Stimulated activated effector memory CD8-positive, alpha-beta T cell treated with anti-CD3 and anti-CD28 coated beads, Interleukin-12 subunit alpha, Interleukin-12 subunit beta, amount 100 ng/mL, for 72 hours (primary cell): ENCODE measurements at regions not wholly inside any gene's neighbourhood (a gene's known extent, or its start where the extent isn't known, plus 50 kb on each side); places are given as distances from the start of the nearest gene placed in this dataset.

ENCODE experiments used
- ATAC-seq: fragments of 150-1000 bp; cut with Tn5 transposase; 2 replicates; pipeline ENCODE4 v1.10.0; 2021
- DNase-seq, 2 donors: peaks; one replicate each; pipeline ENCODE4 v3.0.0; 2021 to 2022; ENCODE audit warnings: low spot score in 2 of 2
- H3K27ac Mint-ChIP-seq: one replicate; pipeline ENCODE4 v1.8.0; 2022; ENCODE audit warnings: mild to moderate bottlenecking, mixed read lengths
- H3K36me3 Mint-ChIP-seq: one replicate; pipeline ENCODE4 v1.8.0; 2022; ENCODE audit warnings: mild to moderate bottlenecking, mixed read lengths
- H3K4me1 Mint-ChIP-seq: one replicate; pipeline ENCODE4 v1.8.0; 2022; ENCODE audit warnings: mixed read lengths
- H3K4me3 Mint-ChIP-seq: one replicate; pipeline ENCODE4 v1.8.0; 2022; ENCODE audit warnings: mild to moderate bottlenecking, mixed read lengths
- H3K9me3 Mint-ChIP-seq: one replicate; pipeline ENCODE4 v1.8.0; 2022; ENCODE audit warnings: mixed read lengths

DNA sequence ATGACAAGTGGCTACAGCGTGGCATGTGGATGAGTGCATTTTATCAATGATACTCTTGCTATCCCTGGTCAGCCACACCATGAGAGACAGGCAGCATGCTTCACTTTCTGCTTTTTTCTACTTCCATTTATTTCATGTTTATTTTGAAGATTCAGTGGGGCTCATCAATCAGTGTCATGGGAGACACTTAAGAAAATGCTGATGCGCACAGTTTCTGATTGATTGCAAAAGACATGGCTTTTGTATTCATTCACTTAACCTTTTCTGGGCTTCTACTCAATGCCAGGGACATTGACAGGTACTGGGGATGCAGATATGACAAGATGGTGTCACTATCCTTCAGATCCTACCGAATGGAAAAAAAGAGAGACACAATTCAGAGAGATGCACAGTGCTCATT lies 50.9 kb upstream of the CFAP161 start:
- H3K4me3 Mint-ChIP-seq: no peak overlapping the region
- no peaks in the 10 kb centered on the region for H3K9me3 Mint-ChIP-seq
- peaks cover 6% of the 10 kb centered on the region for H3K4me1 Mint-ChIP-seq
- no peaks in the 10 kb centered on the region for H3K36me3 Mint-ChIP-seq
- ATAC-seq: no peak
- DNase-seq: no peak
- no peak overlapping the region for H3K27ac Mint-ChIP-seq
